ENCODE measurements at regions not wholly inside any gene's neighbourhood (a gene's known extent, or its start where the extent isn't known, plus 50 kb on each side); places are given as distances from the start of the nearest gene placed in this dataset.

DNA sequence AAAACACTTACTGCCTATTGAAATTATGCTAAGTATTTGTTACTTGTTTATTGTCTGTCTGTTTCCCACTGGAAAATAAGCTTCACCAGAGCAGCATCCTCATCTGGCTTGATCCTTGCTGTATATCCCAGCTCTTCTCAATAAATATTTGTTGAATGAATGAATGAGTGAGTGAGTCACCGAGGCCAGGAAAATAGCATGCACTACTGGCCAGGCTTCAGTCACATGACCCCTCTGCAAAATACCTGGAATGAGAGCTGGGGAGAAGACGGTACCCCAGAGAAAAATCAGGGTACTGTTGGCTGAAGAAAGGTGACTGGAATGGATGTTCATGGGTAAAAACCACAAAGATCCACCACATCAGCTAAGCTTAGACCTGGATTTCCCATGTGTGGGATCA lies 331.9 kb downstream of the SHQ1 start:
- TF ChIP-seq CTCF (IDR thresholded peaks at IDR 0.05; ENCODE audit: low read length) (no peak), EZH2phosphoT487 (IDR thresholded peaks at IDR 0.05; ENCODE audit: low read length) (no peak), EZH2 (optimal IDR thresholded peaks at IDR 0.05; ENCODE audit: low read depth, low read length) (no peak)
